DMS53 (cell line): ENCODE measurements at regions not wholly inside any gene's neighbourhood (a gene's known extent, or its start where the extent isn't known, plus 50 kb on each side); places are given as distances from the start of the nearest gene placed in this dataset.
"Not testable (repeated sequence)": the region's sequence is repeated elsewhere in the genome, so short reads cannot be mapped to it uniquely, and the experiment has no call there.

Source experiments
- DNase-seq: peaks from one replicate; lab custom pipeline; 2025; lab: John Stamatoyannopoulos, UW

GRCh38 chr2:163081754-163082153 is 243.2 kb upstream of the KCNH7 start:
- no peak for DNase-seq

DNA sequence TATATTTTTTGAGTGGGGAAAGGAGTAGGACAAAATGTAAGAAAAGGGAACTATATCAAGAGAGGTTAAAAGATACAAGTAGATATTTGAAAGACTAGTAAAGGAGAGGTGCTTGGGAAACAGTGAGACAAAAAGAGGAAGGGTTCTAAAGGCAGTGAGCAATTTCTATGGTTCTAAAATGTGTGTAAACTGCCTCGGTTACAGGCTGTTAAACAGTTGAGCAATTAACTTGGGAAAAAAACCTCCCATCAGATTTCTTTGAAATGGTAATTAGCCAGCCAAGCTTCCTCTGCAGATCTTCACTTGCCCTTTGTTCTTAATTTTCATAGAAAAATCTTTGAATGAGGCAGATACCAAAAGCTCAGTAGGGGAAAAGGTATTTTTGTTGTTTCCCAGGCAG is 238.7 kb upstream of the KCNH7 start:
- DNase-seq: no peak

DNA sequence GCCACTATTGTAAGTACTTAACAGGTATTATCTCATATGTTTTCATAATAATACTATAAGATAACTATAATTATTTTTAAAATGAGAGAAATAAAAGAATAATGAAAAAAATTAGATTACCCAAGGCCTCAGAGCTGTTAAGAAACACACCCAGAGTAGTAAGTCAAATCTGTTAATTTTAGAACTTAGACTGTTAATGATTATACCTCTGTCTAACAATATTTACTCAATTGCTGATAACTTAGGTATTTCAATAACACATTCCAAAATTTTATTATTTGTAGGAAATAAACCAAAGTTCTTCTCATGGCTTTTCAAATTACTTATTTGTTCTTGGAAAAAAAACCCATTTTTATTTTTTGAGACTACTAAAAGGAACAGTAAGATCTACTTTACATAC is 227.5 kb upstream of the KCNH7 start:
- no peak for DNase-seq

DNA sequence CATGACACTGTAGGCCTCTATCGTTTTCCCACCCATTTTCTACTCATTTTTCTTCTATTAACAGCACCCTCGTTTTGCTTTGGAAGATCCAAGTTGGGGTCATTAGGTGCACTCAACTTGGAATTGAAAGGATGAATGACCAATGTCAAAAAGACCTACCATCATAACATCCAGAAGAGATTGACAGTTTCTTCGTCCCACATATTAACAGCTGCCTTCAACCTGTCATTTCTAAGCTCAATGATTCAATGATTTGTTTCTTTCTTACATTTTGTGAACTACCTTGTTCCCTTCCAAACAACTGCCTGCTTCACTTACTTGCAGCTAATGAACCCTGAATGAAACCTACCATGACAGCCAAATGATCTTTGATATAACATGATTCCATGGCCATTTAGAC is 224.0 kb upstream of the KCNH7 start:
- no peak for DNase-seq

GRCh38 chr2:163046615-163047014 is 208.0 kb upstream of the KCNH7 start:
- no peak for DNase-seq

DNA sequence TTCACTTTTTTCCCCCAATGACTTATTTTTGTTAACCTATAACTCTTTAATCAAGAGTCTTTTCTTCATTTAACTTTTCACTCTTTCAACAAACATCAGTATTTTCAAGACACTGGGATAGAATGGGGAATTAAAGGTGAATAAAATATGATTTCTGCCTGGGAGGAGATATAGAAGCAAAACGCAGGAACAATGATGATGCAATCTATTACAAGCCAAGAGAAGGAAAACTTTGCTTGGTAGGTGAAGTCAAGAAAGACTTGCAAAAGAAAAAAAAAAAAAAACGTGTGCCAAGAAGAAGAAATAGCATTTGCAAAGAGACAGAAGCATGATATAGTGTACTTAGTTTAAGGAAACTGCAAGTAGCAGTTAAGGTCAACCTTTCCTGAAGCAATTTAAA is 207.3 kb upstream of the KCNH7 start:
- no peak for DNase-seq

DNA sequence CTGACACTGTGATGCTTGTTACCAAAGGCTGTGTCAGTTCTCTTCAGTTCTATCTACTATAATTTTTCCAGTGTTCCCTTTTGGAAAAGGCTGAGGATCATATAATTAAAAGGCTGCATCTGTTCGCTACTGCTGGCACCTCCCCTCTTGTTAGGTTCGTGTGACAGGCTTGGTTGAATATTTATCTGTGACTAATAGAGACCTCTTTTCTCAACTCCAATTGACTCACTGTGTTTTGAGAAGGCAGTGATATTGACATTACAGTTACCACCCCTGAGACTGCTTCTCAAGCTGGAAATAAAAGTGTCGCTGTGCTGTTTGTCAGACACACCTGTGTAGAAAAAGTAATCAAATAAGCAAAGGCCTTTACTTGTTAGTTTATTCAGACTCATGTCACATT is 205.5 kb upstream of the KCNH7 start:
- peak; percentile 86 for DNase-seq

DNA sequence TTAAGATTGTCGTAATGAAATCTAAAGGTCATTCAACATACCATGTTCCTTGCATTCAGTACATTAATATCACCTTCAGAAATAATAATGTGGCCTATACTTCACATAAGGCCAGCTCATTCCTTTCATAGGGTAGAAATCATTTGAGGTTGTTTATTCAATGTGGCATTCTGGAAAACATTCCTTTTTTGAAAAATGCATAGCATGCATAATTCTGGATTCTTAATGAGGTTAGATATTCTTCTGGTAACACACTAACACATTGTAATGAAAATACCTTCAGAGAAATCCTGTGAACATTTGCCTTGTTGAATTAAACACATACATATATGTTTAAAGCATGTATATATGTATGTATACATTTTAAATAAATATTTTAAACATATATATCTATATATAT is 204.6 kb upstream of the KCNH7 start:
- no peak for DNase-seq

DNA sequence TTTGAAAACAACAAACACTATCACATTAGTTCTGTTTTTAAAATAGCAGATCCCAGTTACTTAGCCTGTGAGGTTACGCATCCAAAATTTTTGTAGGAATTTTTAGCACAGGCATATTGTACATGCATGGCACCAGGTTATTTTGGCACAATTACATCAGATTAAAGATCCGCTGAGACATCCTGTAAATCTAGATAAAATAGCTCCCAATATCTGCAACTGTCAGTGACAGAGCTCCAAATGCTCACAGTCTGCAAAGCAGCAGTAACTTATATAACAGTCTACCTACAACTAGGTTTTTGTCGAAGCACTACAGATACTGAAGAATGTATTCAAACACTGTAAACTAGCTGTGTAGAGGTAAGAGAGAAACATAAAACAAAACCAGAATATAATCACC is 200.7 kb upstream of the KCNH7 start:
- DNase-seq: no peak

GRCh38 chr2:163028807-163029206 is 190.2 kb upstream of the KCNH7 start:
- DNase-seq: no peak

DNA sequence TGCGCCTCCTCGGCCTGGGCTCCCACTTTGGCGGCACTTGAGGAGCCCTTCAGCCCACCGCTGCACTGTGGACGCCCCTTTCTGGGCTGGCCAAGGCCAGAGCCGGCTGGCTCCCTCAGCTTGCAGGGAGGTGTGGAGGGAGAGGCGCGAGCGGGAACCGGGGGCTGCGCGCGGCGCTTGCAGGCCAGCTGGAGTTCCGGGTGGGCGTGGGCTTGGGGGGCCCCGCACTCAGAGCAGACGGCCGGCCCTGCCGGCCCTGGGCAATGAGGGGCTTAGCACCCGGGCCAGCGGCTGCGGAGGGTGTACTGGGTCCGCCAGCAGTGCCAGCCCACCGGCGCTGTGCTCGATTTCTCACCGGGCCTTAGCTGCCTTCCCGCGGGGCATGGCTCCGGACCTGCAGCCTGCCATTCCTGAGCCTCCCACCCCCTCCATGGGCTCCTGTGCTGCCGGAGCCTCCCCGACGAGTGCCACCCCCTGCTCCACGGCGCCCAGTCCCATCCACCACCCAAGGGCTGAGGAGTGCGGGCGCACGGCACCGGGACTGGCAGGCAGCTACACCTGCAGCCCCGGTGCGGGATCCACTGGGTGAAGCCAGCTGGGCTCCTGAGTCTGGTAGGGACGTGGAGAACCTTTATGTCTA is 187.7 kb upstream of the KCNH7 start:
- DNase-seq: not testable (repeated sequence)

DNA sequence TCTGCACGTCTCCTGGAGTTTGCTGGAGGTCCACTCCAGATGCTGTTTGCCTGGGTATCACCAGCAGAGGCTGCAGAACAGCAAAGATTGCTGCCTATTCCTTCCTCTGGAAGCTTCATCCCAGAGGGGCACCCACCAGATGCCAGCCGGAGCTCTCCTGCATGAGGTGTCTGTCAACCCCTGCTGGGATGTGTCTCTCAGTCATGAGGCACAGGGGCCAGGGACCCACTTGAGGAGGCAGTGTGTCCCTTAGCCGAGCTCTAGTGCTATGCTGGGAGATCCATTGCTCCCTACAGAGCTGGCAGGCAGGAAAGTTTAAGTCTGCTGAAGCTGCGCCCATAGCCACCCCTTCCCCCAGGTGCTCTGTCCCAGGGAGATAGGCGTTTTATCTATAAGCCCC is 178.3 kb upstream of the KCNH7 start:
- not testable (repeated sequence) for DNase-seq

DNA sequence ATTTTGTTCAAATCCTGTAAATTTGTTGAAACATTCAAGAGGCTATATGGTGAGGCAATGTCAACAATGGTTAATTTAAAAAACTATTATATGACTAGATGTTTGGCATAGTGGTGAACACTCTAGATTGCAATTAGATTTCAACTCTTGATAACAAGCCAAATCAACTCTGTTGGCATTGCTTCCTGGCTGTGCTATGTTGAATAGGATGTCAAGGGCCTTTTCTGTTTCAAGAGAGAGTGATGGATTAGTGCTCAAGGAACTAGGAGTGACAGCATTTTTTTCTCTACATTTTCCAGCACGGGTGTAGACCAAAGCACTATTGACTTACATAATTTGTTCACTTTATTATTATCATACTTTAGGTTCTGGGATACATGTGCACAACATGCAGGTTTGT is 172.4 kb upstream of the KCNH7 start:
- DNase-seq: peak; percentile 18

DNA sequence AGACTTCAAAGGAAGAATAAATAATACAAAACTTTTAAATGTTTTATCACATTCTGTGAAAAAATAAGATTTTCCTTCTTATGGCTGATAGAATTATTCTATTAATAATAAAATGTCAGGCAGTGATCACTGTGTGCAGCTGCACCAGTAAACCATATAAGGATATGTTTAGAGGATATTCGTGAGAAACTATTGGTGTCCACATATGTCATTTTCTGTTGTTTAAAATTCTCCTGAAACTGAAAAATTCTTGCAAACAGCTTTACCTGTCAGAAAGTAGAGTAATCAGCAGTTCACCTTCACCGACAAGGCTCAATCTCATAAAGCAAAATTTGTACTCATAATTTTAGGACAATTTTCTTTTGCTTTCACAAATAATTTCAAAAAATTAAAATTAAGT is 170.1 kb upstream of the KCNH7 start:
- DNase-seq: no peak

DNA sequence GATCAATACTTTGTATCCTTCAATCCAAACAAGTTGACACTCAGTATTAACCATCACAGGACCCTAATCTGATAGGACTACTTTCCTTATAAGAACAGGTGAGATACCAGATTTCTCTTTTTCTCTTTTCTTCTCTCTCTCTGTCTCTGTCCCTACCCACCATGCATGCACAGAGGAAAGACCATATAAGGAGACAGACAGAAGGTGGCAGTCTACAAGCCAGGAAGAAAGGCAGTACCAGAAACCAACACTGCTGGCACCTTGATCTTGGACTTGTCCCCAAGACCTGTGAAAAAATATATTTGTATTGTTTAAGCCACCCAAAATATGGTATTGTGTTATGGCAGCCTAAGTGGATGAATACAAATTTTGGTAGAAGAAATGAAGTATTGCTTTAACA is 156.2 kb upstream of the KCNH7 start:
- peak; percentile 32 for DNase-seq

- peak; percentile 85 for DNase-seq
Observed at GRCh38 chr2:162992828-162993227, 154.3 kb upstream of the KCNH7 start.

GRCh38 chr2:162989507-162989906 is 150.9 kb upstream of the KCNH7 start:
- DNase-seq: peak; percentile 73

GRCh38 chr2:162974771-162975170 is 136.2 kb upstream of the KCNH7 start:
- no peak for DNase-seq

- no peak for DNase-seq
Observed at GRCh38 chr2:162972383-162972782, 133.8 kb upstream of the KCNH7 start.

DNA sequence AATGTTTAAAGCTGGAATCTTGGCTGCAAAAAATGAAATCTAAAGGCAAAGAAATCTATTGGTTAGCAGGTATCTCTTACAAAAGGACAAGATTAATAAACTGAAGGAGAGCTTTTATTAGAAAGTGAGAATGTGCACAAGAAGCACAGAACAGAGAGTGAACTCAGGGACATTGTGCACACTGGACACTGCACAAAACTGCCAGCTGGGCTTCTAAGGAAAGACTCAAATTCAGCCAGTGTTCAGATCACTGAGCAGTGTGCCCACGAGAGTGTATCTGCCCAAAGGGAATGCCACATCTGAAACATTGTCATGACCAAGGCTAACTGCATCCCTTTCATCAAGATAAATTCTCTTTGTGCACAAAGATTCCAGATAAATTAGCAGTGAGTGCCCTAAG is 129.7 kb upstream of the KCNH7 start:
- no peak for DNase-seq

DNA sequence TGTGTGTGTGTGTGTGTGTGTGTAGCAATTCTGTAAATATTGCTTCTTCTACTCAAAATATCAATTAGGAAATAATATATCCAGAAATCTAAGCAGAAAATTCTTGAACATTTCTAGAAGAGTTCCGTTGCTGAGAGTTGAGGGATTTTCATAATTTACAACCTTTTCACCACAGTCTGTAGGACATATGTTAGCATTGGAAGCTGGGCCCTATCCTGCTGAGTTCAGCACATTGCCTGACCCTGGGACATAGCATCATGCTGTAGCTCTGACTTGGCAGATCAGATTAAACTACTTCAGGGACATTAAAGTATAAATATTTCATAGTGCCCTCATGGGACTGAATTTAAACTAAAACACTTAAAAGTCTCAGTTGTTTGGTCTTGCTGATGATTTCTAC is 129.2 kb upstream of the KCNH7 start:
- peak; percentile 10 for DNase-seq

DNA sequence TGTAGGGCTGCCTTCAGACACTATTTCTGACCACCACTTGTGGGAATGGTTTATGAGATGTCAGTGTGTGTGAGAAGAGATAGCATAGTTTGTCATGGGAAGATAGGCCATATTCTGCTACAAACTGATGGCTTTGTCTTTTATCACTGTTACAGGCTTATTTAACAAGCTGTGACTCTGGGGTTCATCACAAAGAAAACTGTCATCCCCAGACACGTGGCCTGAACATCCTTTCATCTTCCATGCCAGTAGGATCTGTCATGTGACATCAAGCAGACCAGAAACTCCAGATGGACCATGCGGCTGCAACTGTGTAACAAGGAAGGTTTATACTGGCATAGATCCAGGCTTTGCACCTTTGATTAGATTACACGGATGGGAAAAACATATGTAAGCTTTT is 128.6 kb upstream of the KCNH7 start:
- DNase-seq: peak; percentile 54

GRCh38 chr2:162965191-162965590 is 126.6 kb upstream of the KCNH7 start:
- DNase-seq: no peak

GRCh38 chr2:162964513-162964912 is 125.9 kb upstream of the KCNH7 start:
- DNase-seq: no peak

- no peak for DNase-seq
Observed at GRCh38 chr2:162963156-162963555, 124.6 kb upstream of the KCNH7 start.
